Hepatocyte (in vitro differentiated cells): ENCODE measurements at regions not wholly inside any gene's neighbourhood (a gene's known extent, or its start where the extent isn't known, plus 50 kb on each side); places are given as distances from the start of the nearest gene placed in this dataset.

Source experiments
- DNase-seq: peaks from one replicate; pipeline ENCODE4 v3.0.0-alpha.2; 2016; ENCODE audit warnings: low spot score
- H2AFZ ChIP-seq: fragments of 200-600 bp; sonication (generic); 2 replicates; pipeline ENCODE4 v1.6.0; 2016; ENCODE audit warnings: antibody characterized with exemption, mild to moderate bottlenecking
- H3K27ac ChIP-seq: fragments of 200-600 bp; sonication (generic); 2 replicates; pipeline ENCODE4 v1.5.1; 2016; ENCODE audit warnings: mild to moderate bottlenecking
- H3K27me3 ChIP-seq: fragments of 200-600 bp; sonication (generic); 2 replicates; pipeline ENCODE4 v1.6.1; 2016
- H3K36me3 ChIP-seq: fragments of 200-600 bp; sonication (generic); replicated peaks from 2 replicates; pipeline ENCODE4 v1.5.1; 2016; ENCODE audit warnings: low read depth; ENCODE audit not compliant: insufficient read depth
- H3K4me1 ChIP-seq: fragments of 200-600 bp; sonication (generic); 2 replicates; pipeline ENCODE4 v1.5.1; 2016; ENCODE audit warnings: mild to moderate bottlenecking, moderate library complexity; ENCODE audit not compliant: insufficient read depth
- H3K4me2 ChIP-seq: fragments of 200-600 bp; sonication (generic); 2 replicates; pipeline ENCODE4 v1.6.0; 2016
- H3K4me3 ChIP-seq: fragments of 200-600 bp; sonication (generic); 2 replicates; pipeline ENCODE4 v1.5.1; 2016; ENCODE audit warnings: mild to moderate bottlenecking
- H3K79me2 ChIP-seq: fragments of 200-600 bp; sonication (generic); 2 replicates; pipeline ENCODE4 v1.6.0; 2017; ENCODE audit warnings: mild to moderate bottlenecking
- H3K9me2 ChIP-seq: fragments of 200-600 bp; sonication (generic); replicated peaks from 2 replicates; pipeline ENCODE4 v1.6.0; 2017; ENCODE audit warnings: mild to moderate bottlenecking; ENCODE audit not compliant: insufficient read depth
- H3K9me3 ChIP-seq: fragments of 200-600 bp; sonication (generic); 2 replicates; pipeline ENCODE4 v1.5.1; 2016; ENCODE audit warnings: low read depth, mild to moderate bottlenecking
- H4K20me1 ChIP-seq: fragments of 200-600 bp; sonication (generic); 2 replicates; pipeline ENCODE4 v1.6.0; 2016; ENCODE audit warnings: mild to moderate bottlenecking; ENCODE audit not compliant: insufficient read depth, poor library complexity, severe bottlenecking
- EZH2 ChIP-seq: fragments of 200-600 bp; sonication (generic); IDR thresholded peaks from 2 replicates; pipeline ENCODE4 v1.6.1; 2016; ENCODE audit warnings: antibody characterized with exemption, mild to moderate bottlenecking, borderline replicate concordance
- EZH2phosphoT487 ChIP-seq: fragments of 200-600 bp; sonication (generic); IDR thresholded peaks from one replicate; pipeline ENCODE4 v1.6.1; 2018; ENCODE audit warnings: antibody characterized with exemption, mild to moderate bottlenecking, low read depth, moderate library complexity; ENCODE audit not compliant: unreplicated experiment, severe bottlenecking
- WGBS: methylation state at CpG from one replicate; pipeline ENCODE4 v1.1.6; 2016; ENCODE audit warnings: low lambda C conversion rate; ENCODE audit errors: missing lambda C conversion rate; 5-methylcytosine and 5-hydroxymethylcytosine counted together
- TF ChIP-seq, protein P1 (sequence below): fragments of 200-600 bp; sonication (generic); IDR thresholded peaks from 2 replicates; pipeline ENCODE4 v1.5.1; 2016; ENCODE audit warnings: antibody characterized with exemption, mild to moderate bottlenecking; ENCODE audit not compliant: poor library complexity

DNA sequence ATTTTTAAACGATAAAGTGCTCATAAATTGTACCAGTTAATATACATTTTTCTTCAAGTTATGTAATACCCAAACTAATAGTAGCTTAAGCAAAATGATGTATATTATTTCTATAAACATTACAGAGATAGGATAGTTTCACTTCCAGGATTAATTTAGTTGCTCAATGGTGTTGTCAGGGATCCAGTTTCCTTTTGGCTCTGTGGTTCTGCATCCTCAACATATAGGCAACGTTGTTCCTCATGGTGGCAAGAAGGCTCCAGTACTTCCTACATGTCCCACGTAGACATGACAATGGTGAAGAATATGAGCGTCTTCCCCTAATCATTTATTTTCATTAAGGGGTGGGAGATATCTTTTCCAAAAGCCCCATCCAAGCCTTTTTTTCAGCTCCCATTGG, 60.7 kb upstream of the DCD start:
- TF ChIP-seq EZH2 (no peak), EZH2phosphoT487 (no peak)
- TF ChIP-seq, protein P1, sequence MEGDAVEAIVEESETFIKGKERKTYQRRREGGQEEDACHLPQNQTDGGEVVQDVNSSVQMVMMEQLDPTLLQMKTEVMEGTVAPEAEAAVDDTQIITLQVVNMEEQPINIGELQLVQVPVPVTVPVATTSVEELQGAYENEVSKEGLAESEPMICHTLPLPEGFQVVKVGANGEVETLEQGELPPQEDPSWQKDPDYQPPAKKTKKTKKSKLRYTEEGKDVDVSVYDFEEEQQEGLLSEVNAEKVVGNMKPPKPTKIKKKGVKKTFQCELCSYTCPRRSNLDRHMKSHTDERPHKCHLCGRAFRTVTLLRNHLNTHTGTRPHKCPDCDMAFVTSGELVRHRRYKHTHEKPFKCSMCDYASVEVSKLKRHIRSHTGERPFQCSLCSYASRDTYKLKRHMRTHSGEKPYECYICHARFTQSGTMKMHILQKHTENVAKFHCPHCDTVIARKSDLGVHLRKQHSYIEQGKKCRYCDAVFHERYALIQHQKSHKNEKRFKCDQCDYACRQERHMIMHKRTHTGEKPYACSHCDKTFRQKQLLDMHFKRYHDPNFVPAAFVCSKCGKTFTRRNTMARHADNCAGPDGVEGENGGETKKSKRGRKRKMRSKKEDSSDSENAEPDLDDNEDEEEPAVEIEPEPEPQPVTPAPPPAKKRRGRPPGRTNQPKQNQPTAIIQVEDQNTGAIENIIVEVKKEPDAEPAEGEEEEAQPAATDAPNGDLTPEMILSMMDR: no peak

DNA sequence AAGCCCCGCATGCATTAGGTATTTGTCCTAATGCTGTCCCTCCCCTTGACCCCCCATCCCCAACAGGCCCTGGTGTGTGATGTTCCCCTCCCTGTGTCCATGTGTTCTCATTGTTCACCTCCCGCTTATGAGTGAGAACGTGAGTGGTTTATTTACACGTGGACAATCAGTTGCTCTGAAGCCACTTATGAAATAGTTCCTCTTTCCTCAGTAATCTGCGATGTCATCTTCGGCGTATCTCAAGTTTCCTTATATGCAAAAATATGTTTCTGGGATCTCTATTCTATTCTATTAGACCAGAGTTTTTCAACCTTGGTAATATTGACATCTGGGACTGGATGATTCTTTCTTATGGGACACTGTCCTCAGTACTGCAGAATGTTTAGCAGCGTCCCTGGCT, 56.0 kb upstream of the DCD start:
- no peak for DNase-seq
- H3K9me2 ChIP-seq: no peaks in the 10 kb centered on the region

More for the DNA sequence above, 60.7 kb upstream of the DCD start:
- Histone ChIP-seq H3K27ac (no peak overlapping the region), H3K4me2 (no peak overlapping the region), H3K27me3 (no peaks in the 10 kb centered on the region), H3K9me2 (no peaks in the 10 kb centered on the region), H3K36me3 (no peaks in the 10 kb centered on the region), H3K4me1 (no peaks in the 10 kb centered on the region), H3K4me3 (no peak overlapping the region), H3K79me2 (no peaks in the 10 kb centered on the region), H3K9me3 (no peaks in the 10 kb centered on the region), H2AFZ (no peak overlapping the region), H4K20me1 (no peaks in the 10 kb centered on the region)
- 97% methylated on average over 4 of the region's 4 CpGs for WGBS
- DNase-seq: no peak

DNA sequence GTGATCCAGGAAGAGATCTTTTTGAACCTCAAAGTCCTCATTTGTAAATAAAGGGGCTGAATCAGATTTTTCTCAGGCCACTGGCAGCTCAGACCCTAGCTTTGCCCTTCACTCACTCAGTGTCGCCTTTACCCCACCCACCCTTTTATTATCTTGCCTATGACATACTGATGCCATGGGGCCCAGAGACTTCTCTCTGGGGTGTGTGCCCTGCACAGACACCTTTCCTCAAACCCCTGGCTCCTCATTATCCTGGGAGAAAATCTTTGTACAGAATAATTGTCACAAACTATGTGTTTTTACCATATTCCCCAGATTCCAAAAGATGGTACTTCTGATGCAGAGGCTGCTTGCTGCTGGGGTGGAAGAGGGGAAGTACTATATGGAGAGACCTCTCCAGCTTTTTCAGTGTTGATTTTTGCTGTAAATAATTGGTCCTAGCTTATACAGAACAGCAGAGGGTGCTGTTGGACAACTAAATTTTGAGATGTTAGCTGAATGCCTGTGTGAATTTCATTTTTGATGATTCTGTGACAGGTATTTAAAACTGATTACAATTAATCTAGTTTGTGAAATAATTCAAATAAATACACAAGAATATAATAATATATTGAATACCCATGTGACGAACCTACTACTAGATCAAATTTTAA, 53.9 kb upstream of the DCD start:
- Histone ChIP-seq H4K20me1 (no peaks in the 10 kb centered on the region), H3K36me3 (no peaks in the 10 kb centered on the region), H3K9me3 (no peaks in the 10 kb centered on the region), H3K4me2 (no peak overlapping the region), H3K79me2 (no peaks in the 10 kb centered on the region), H2AFZ (no peak overlapping the region), H3K27me3 (no peaks in the 10 kb centered on the region), H3K4me3 (no peak overlapping the region), H3K9me2 (no peaks in the 10 kb centered on the region), H3K27ac (no peak overlapping the region), H3K4me1 (no peaks in the 10 kb centered on the region)
- WGBS: 34% methylated on average over 2 of the region's 2 CpGs
- peak; percentile 66 for DNase-seq
- TF ChIP-seq, protein P1: peak; percentile 67
- TF ChIP-seq EZH2: no peak
- TF ChIP-seq EZH2phosphoT487: no peak

More for the DNA sequence above, 56.0 kb upstream of the DCD start:
- TF ChIP-seq EZH2phosphoT487 (no peak), EZH2 (no peak)
- TF ChIP-seq, protein P1: no peak
- Histone ChIP-seq H3K36me3 (no peaks in the 10 kb centered on the region), H3K4me2 (no peak overlapping the region), H3K4me1 (no peaks in the 10 kb centered on the region), H3K27me3 (no peaks in the 10 kb centered on the region), H3K27ac (no peak overlapping the region), H4K20me1 (no peaks in the 10 kb centered on the region), H3K79me2 (no peaks in the 10 kb centered on the region), H3K4me3 (no peak overlapping the region), H2AFZ (no peak overlapping the region), H3K9me3 (no peaks in the 10 kb centered on the region)
- 93% methylated on average over 8 of the region's 8 CpGs for WGBS

DNA sequence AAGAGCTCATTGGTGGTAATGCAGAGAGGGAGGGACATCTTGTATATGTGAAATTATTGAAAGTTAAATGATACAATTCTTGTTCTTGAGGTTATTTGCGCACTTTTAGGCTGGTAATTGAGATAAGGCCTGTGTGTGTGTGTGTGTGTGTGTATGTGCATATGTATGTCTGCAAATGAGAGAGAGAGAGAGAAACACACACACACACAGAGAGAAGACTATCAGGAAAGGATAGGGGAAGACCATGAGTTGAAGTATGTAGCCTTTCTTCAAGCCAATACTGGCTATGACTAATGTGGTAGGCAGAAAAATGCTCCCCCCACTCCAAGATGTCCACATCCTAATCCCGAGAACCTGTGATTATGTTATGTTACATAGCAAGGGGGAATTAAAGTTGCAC, 52.7 kb upstream of the DCD start:
- TF ChIP-seq EZH2 (no peak), EZH2phosphoT487 (no peak)
- TF ChIP-seq, protein P1: no peak
- 73% methylated on average over 2 of the region's 2 CpGs for WGBS

More for the DNA sequence above, 52.7 kb upstream of the DCD start:
- H4K20me1 ChIP-seq: no peaks in the 10 kb centered on the region
- H3K9me2 ChIP-seq: no peaks in the 10 kb centered on the region
- H3K4me3 ChIP-seq: no peak overlapping the region
- H3K79me2 ChIP-seq: no peaks in the 10 kb centered on the region
- H3K27ac ChIP-seq: no peak overlapping the region
- no peaks in the 10 kb centered on the region for H3K4me1 ChIP-seq
- H3K36me3 ChIP-seq: no peaks in the 10 kb centered on the region
- no peak overlapping the region for H2AFZ ChIP-seq
- no peaks in the 10 kb centered on the region for H3K9me3 ChIP-seq
- H3K4me2 ChIP-seq: no peak overlapping the region
- no peak for DNase-seq
- H3K27me3 ChIP-seq: no peaks in the 10 kb centered on the region
